OCI-LY3 (cell line): ENCODE measurements at regions not wholly inside any gene's neighbourhood (a gene's known extent, or its start where the extent isn't known, plus 50 kb on each side); places are given as distances from the start of the nearest gene placed in this dataset.

Source experiments
- EZH2phosphoT487 ChIP-seq: fragments of 200-600 bp; shearing (Covaris generic); IDR thresholded peaks from 2 replicates; pipeline ENCODE4 v1.6.1; 2018; ENCODE audit warnings: antibody characterized with exemption, mixed run types, low read depth
- TF ChIP-seq, protein P1 (sequence below): fragments of 200-600, 300-600 bp; sonication (generic); IDR thresholded peaks from 2 replicates; pipeline ENCODE4 v1.5.1; 2014; ENCODE audit warnings: antibody characterized with exemption, low read length, low read depth

DNA sequence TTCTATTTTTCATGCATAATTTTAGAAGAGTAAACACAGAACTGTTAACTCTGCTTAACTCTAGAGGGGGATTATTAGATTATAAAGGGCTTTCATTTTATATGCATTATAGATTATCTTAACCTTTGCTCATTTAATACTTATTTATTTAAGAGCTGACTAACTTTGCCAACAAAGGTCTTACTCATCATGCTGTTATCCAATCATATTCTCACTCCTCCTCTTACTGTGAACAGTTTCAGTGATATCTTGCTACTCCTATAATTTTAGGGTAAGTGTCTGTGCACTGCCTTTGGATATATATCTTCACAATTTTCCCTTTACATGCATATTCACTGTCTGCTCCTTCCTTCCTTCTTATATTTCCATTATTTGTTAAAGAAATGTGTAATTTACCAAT, 1814.9 kb downstream of the STIM2 start:
- TF ChIP-seq, protein P1, sequence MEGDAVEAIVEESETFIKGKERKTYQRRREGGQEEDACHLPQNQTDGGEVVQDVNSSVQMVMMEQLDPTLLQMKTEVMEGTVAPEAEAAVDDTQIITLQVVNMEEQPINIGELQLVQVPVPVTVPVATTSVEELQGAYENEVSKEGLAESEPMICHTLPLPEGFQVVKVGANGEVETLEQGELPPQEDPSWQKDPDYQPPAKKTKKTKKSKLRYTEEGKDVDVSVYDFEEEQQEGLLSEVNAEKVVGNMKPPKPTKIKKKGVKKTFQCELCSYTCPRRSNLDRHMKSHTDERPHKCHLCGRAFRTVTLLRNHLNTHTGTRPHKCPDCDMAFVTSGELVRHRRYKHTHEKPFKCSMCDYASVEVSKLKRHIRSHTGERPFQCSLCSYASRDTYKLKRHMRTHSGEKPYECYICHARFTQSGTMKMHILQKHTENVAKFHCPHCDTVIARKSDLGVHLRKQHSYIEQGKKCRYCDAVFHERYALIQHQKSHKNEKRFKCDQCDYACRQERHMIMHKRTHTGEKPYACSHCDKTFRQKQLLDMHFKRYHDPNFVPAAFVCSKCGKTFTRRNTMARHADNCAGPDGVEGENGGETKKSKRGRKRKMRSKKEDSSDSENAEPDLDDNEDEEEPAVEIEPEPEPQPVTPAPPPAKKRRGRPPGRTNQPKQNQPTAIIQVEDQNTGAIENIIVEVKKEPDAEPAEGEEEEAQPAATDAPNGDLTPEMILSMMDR: no peak
- no peak for TF ChIP-seq EZH2phosphoT487
